Naive thymus-derived CD8-positive, alpha-beta T cell (primary cell): ENCODE measurements at regions not wholly inside any gene's neighbourhood (a gene's known extent, or its start where the extent isn't known, plus 50 kb on each side); places are given as distances from the start of the nearest gene placed in this dataset.
"Not testable (repeated sequence)": the region's sequence is repeated elsewhere in the genome, so short reads cannot be mapped to it uniquely, and the experiment has no call there.

Experiments used
- ATAC-seq, 2 donors: fragments of 150-1000 bp; cut with Tn5 transposase in 1 of 2; sonication (Bioruptor Pico), chemical (Tn5 transposase) in 1 of 2; 1 replicate in 1 of 2; 2 replicates in 1 of 2; pipeline ENCODE4 v1.10.0; 2021; ENCODE audit warnings: mild to moderate bottlenecking in 2 of 2, moderate library complexity in 2 of 2
- POLR2A ChIA-PET: fragments of 350-600 bp; sonication (Branson Sonifier 250); formaldehyde crosslinking; loops from one replicate; lab custom pipeline; 2021; ENCODE audit warnings: antibody characterized with exemption; lab: Charles Lee
- DNase-seq, 10 donors: peaks; one replicate each; pipeline versions ENCODE4 v3.0.0 to v3.0.0-alpha.2; 2020 to 2022
- H3K27ac Mint-ChIP-seq, 10 donors: one replicate each; pipeline ENCODE4 v1.8.0; 2020 to 2022; ENCODE audit warnings: mild to moderate bottlenecking in 10 of 10, mixed read lengths in 10 of 10, moderate library complexity in 4 of 10, inconsistent platforms in 1 of 10
- H3K27me3 Mint-ChIP-seq, 5 donors: one replicate each; pipeline ENCODE4 v1.8.0; 2021 to 2022; ENCODE audit warnings: mixed read lengths in 5 of 5
- H3K36me3 Mint-ChIP-seq, 3 donors: one replicate each; pipeline ENCODE4 v1.8.0; 2020 to 2022; ENCODE audit warnings: mixed read lengths in 3 of 3, mild to moderate bottlenecking in 2 of 3, inconsistent platforms in 1 of 3
- H3K4me1 Mint-ChIP-seq, 4 donors: one replicate each; pipeline ENCODE4 v1.8.0; 2021 to 2022; ENCODE audit warnings: mixed read lengths in 4 of 4
- H3K4me3 Mint-ChIP-seq, 10 donors: one replicate each; pipeline ENCODE4 v1.8.0; 2020 to 2022; ENCODE audit warnings: mild to moderate bottlenecking in 10 of 10, mixed read lengths in 10 of 10, moderate library complexity in 6 of 10, inconsistent platforms in 1 of 10
- H3K9me3 Mint-ChIP-seq, 9 donors: one replicate each; pipeline ENCODE4 v1.8.0; 2020 to 2022; ENCODE audit warnings: mixed read lengths in 9 of 9, mild to moderate bottlenecking in 3 of 9, inconsistent platforms in 1 of 9, moderate library complexity in 1 of 9

GRCh38 chr3:194189243-194189791 is 53.4 kb downstream of the HES1 start:
- Mint-ChIP-seq H3K27me3 (peaks cover 0 to 1% (median 0%) of the 10 kb centered on the region in 5 donors), H3K4me3 (no peak overlapping the region), H3K9me3 (peaks cover 0 to 3% (median 0%) of the 10 kb centered on the region in 9 donors), H3K27ac (no peak overlapping the region), H3K36me3 (no peaks in the 10 kb centered on the region), H3K4me1 (peaks cover 4 to 11% (median 8%) of the 10 kb centered on the region in 4 donors)
- ATAC-seq (no peak), DNase-seq (no peak)
- POLR2A ChIA-PET = no interaction called here

GRCh38 chr3:194191850-194192249 is 55.9 kb downstream of the HES1 start:
- H3K4me3 Mint-ChIP-seq, H3K27ac Mint-ChIP-seq, H3K9me3 Mint-ChIP-seq, POLR2A ChIA-PET, ATAC-seq, H3K36me3 Mint-ChIP-seq, DNase-seq, H3K27me3 Mint-ChIP-seq: not testable (repeated sequence)
- H3K4me1 Mint-ChIP-seq = peaks cover 9 to 17% (median 12%) of the 10 kb centered on the region in 4 donors

- ATAC-seq = peak; percentile 35 to 91
- Mint-ChIP-seq H3K9me3 (peaks cover 0 to 3% (median 0%) of the 10 kb centered on the region in 9 donors), H3K4me3 (peak overlapping the region in 1 of 10 donors; percentile 49), H3K27me3 (peaks cover 0 to 21% (median 16%) of the 10 kb centered on the region in 5 donors), H3K36me3 (no peaks in the 10 kb centered on the region), H3K4me1 (peaks cover 9 to 20% (median 12%) of the 10 kb centered on the region in 4 donors), H3K27ac (peak overlapping the region in 2 of 10 donors; percentile 6 to 20)
- DNase-seq = peak in 3 of 10 donors; percentile 10 to 19 (median 13)
- POLR2A ChIA-PET = interaction anchor here (0.6 kb wide), 1 partner anchor 172 kb away, joined by 6 read pairs; no protein-coding TSS in a partner anchor
Observed at GRCh38 chr3:194194051-194194756, 58.3 kb downstream of the HES1 start.

GRCh38 chr3:194194757-194195085 is 58.8 kb downstream of the HES1 start:
- no peak for ATAC-seq
- no peak for DNase-seq
- POLR2A ChIA-PET = no interaction called here
- Mint-ChIP-seq H3K4me1 (peaks cover 9 to 20% (median 12%) of the 10 kb centered on the region in 4 donors), H3K27me3 (peaks cover 0 to 23% (median 16%) of the 10 kb centered on the region in 5 donors), H3K36me3 (no peaks in the 10 kb centered on the region), H3K27ac (peak overlapping the region in 2 of 10 donors; percentile 6 to 20), H3K9me3 (peaks cover 0 to 3% (median 0%) of the 10 kb centered on the region in 9 donors), H3K4me3 (no peak overlapping the region)

- Mint-ChIP-seq H3K27me3 (peaks cover 2 to 32% (median 25%) of the 10 kb centered on the region in 5 donors), H3K27ac (no peak overlapping the region), H3K9me3 (peaks cover 0 to 3% (median 0%) of the 10 kb centered on the region in 9 donors), H3K4me3 (no peak overlapping the region), H3K36me3 (no peaks in the 10 kb centered on the region), H3K4me1 (peaks cover 9 to 20% (median 12%) of the 10 kb centered on the region in 4 donors)
- DNase-seq (no peak), ATAC-seq (no peak)
- POLR2A ChIA-PET = no interaction called here
Observed at GRCh38 chr3:194195611-194196010, 59.7 kb downstream of the HES1 start.

- no peaks in the 10 kb centered on the region for H3K9me3 Mint-ChIP-seq
- peaks cover 7 to 38% (median 28%) of the 10 kb centered on the region in 5 donors for H3K27me3 Mint-ChIP-seq
- no peak for ATAC-seq
- no peak for DNase-seq
- no peak overlapping the region for H3K27ac Mint-ChIP-seq
- POLR2A ChIA-PET = no interaction called here
- no peak overlapping the region for H3K4me3 Mint-ChIP-seq
- peaks cover 9 to 20% (median 12%) of the 10 kb centered on the region in 4 donors for H3K4me1 Mint-ChIP-seq
- no peaks in the 10 kb centered on the region for H3K36me3 Mint-ChIP-seq
Observed at GRCh38 chr3:194196876-194197275, 60.9 kb downstream of the HES1 start.

- Mint-ChIP-seq H3K36me3 (no peaks in the 10 kb centered on the region), H3K4me3 (no peak overlapping the region), H3K27me3 (peaks cover 8 to 42% (median 33%) of the 10 kb centered on the region in 5 donors), H3K4me1 (peaks cover 9 to 20% (median 12%) of the 10 kb centered on the region in 4 donors), H3K27ac (no peak overlapping the region), H3K9me3 (no peaks in the 10 kb centered on the region)
- DNase-seq (no peak), ATAC-seq (no peak)
- POLR2A ChIA-PET = no interaction called here
Observed at GRCh38 chr3:194197396-194197960, 61.5 kb downstream of the HES1 start.

GRCh38 chr3:194197981-194198695 is 62.2 kb downstream of the HES1 start:
- Mint-ChIP-seq H3K36me3 (no peaks in the 10 kb centered on the region), H3K4me3 (no peak overlapping the region), H3K27me3 (peaks cover 11 to 49% (median 39%) of the 10 kb centered on the region in 5 donors), H3K4me1 (peaks cover 9 to 20% (median 13%) of the 10 kb centered on the region in 4 donors), H3K27ac (no peak overlapping the region), H3K9me3 (no peaks in the 10 kb centered on the region)
- DNase-seq = no peak
- ATAC-seq = no peak
- POLR2A ChIA-PET = no interaction called here

GRCh38 chr3:194198938-194199337 is 63.0 kb downstream of the HES1 start:
- H3K9me3 Mint-ChIP-seq = no peaks in the 10 kb centered on the region
- peaks cover 14 to 20% (median 17%) of the 10 kb centered on the region in 4 donors for H3K4me1 Mint-ChIP-seq
- DNase-seq (no peak), ATAC-seq (no peak)
- H3K27me3 Mint-ChIP-seq = peaks cover 16 to 57% (median 46%) of the 10 kb centered on the region in 5 donors
- POLR2A ChIA-PET = no interaction called here
- H3K36me3 Mint-ChIP-seq = no peaks in the 10 kb centered on the region
- H3K4me3 Mint-ChIP-seq = peak overlapping the region in 1 of 10 donors; percentile 30
- no peak overlapping the region for H3K27ac Mint-ChIP-seq

- no peaks in the 10 kb centered on the region for H3K9me3 Mint-ChIP-seq
- peaks cover 17 to 69% (median 53%) of the 10 kb centered on the region in 5 donors for H3K27me3 Mint-ChIP-seq
- DNase-seq = no peak
- POLR2A ChIA-PET = no interaction called here
- H3K36me3 Mint-ChIP-seq = no peaks in the 10 kb centered on the region
- H3K27ac Mint-ChIP-seq = no peak overlapping the region
- H3K4me1 Mint-ChIP-seq = peaks cover 8 to 20% (median 12%) of the 10 kb centered on the region in 4 donors
- ATAC-seq = no peak
- no peak overlapping the region for H3K4me3 Mint-ChIP-seq
Observed at GRCh38 chr3:194200422-194201081, 64.6 kb downstream of the HES1 start.

- DNase-seq = no peak
Observed at GRCh38 chr3:194201953-194202666, 66.2 kb downstream of the HES1 start.

More at GRCh38 chr3:194201953-194202666, 66.2 kb downstream of the HES1 start:
- Mint-ChIP-seq H3K4me1 (peaks cover 12 to 27% (median 16%) of the 10 kb centered on the region in 4 donors), H3K27ac (peak overlapping the region in 1 of 10 donors; percentile 51), H3K4me3 (peak overlapping the region in 2 of 10 donors; percentile 18 to 34), H3K9me3 (no peaks in the 10 kb centered on the region), H3K36me3 (peaks cover 0 to 4% (median 0%) of the 10 kb centered on the region in 3 donors), H3K27me3 (peaks cover 22 to 84% (median 62%) of the 10 kb centered on the region in 5 donors)
- ATAC-seq = no peak
- POLR2A ChIA-PET = no interaction called here
